PC-9 (cell line): ENCODE measurements at regions not wholly inside any gene's neighbourhood (a gene's known extent, or its start where the extent isn't known, plus 50 kb on each side); places are given as distances from the start of the nearest gene placed in this dataset.

Experiments used
- EZH2 ChIP-seq: fragments of 200-600 bp; sonication (generic); IDR thresholded peaks from 2 replicates; pipeline ENCODE4 v1.8.0; 2017; ENCODE audit warnings: antibody characterized with exemption, low read depth
- TF ChIP-seq, protein P1 (sequence below): fragments of 200-600 bp; sonication (generic); conservative IDR thresholded peaks from 2 replicates; pipeline ENCODE4 v1.6.1; 2017; ENCODE audit warnings: mixed run types, antibody characterized with exemption, mild to moderate bottlenecking, moderate library complexity

DNA sequence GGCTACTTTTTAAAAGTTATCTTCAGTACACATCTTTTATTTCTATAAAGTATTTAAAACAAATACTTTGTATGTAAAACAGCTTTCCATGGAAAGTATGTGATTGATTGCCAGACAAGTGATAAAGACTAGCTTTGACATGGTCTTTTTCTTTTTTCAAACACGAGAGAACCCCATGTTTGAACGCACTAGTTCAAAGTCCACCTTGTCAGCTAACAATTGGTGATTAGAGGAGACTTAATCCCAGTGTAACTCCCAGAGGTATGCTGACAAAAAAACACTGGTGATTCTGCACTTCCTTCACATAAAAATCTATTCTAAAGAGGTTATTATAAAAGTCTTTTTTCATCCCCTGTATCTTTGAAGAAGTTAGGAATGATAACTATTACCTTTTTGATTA is 438.1 kb downstream of the GJA1 start:
- TF ChIP-seq, protein P1, sequence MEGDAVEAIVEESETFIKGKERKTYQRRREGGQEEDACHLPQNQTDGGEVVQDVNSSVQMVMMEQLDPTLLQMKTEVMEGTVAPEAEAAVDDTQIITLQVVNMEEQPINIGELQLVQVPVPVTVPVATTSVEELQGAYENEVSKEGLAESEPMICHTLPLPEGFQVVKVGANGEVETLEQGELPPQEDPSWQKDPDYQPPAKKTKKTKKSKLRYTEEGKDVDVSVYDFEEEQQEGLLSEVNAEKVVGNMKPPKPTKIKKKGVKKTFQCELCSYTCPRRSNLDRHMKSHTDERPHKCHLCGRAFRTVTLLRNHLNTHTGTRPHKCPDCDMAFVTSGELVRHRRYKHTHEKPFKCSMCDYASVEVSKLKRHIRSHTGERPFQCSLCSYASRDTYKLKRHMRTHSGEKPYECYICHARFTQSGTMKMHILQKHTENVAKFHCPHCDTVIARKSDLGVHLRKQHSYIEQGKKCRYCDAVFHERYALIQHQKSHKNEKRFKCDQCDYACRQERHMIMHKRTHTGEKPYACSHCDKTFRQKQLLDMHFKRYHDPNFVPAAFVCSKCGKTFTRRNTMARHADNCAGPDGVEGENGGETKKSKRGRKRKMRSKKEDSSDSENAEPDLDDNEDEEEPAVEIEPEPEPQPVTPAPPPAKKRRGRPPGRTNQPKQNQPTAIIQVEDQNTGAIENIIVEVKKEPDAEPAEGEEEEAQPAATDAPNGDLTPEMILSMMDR, result no peak
- TF ChIP-seq EZH2, result no peak
